B cell (primary cell): ENCODE measurements at regions not wholly inside any gene's neighbourhood (a gene's known extent, or its start where the extent isn't known, plus 50 kb on each side); places are given as distances from the start of the nearest gene placed in this dataset.

ENCODE experiments used
- ATAC-seq: fragments of 200-7000 bp; cut with Tn5 transposase; one replicate; pipeline ENCODE4 v1.10.0; 2021; ENCODE audit warnings: low read depth, mild to moderate bottlenecking, moderate number of reproducible peaks, moderate library complexity
- CTCF ChIA-PET: fragments of 350-600 bp; sonication (Branson Sonifier 250); formaldehyde crosslinking; loops from one replicate; lab custom pipeline; 2021; ENCODE audit warnings: antibody characterized with exemption, inconsistent platforms; lab: Charles Lee
- POLR2A ChIA-PET: fragments of 350-600 bp; sonication (Branson Sonifier 250); formaldehyde crosslinking; loops from one replicate; lab custom pipeline; 2021; ENCODE audit warnings: antibody characterized with exemption; lab: Charles Lee
- DNase-seq: peaks from one replicate; pipeline ENCODE4 v3.0.0; 2013
- H2AFZ ChIP-seq: 2 replicates; pipeline ENCODE4 v1.6.1; 2012; ENCODE audit warnings: mild to moderate bottlenecking, low read depth, low read length; ENCODE audit not compliant: insufficient read depth, poor library complexity, severe bottlenecking
- H3K27ac ChIP-seq, 2 donors: 1 replicate in 1 of 2; 2 replicates in 1 of 2; pipeline ENCODE4 v1.5.1; 2012 to 2013; ENCODE audit warnings: low read length in 2 of 2, mild to moderate bottlenecking in 2 of 2, moderate library complexity in 1 of 2
- H3K27me3 ChIP-seq, 4 experiments: fragments of 200-600 bp in 1 of 4; sonication (generic) in 1 of 4; replicated peaks in 1 of 4; 1 replicate in 2 of 4; 2 replicates in 2 of 4; pipeline versions ENCODE4 v1.6.1 to v1.7.0; 2013 to 2016; ENCODE audit warnings: low read length in 3 of 4, mild to moderate bottlenecking in 2 of 4, mixed read lengths in 1 of 4, moderate library complexity in 1 of 4; ENCODE audit not compliant: insufficient read depth in 4 of 4, control insufficient read depth in 3 of 4; ENCODE audit errors: control extremely low read depth in 1 of 4
- H3K36me3 ChIP-seq, 2 experiments: replicated peaks in 1 of 2; 1 replicate in 1 of 2; 2 replicates in 1 of 2; pipeline versions ENCODE4 v1.6.1 to v1.7.1; 2013; ENCODE audit warnings: low read length in 1 of 2; ENCODE audit not compliant: insufficient read depth in 2 of 2, control insufficient read depth in 1 of 2; ENCODE audit errors: control extremely low read depth in 1 of 2, extremely low read depth in 1 of 2
- H3K4me1 ChIP-seq, 2 donors: fragments of 200-600 bp in 1 of 2; sonication (generic) in 1 of 2; 1 replicate in 1 of 2; 2 replicates in 1 of 2; pipeline versions ENCODE4 v1.5.1 to v1.6.1; 2013 to 2017; ENCODE audit warnings: low read length in 2 of 2; ENCODE audit not compliant: control insufficient read depth in 2 of 2, insufficient read depth in 2 of 2
- H3K4me2 ChIP-seq: replicated peaks from 2 replicates; pipeline ENCODE3; 2012; ENCODE audit warnings: mild to moderate bottlenecking, low read depth, low read length; ENCODE audit not compliant: poor library complexity, severe bottlenecking
- H3K4me3 ChIP-seq, 5 experiments: fragments of 200-600 bp in 1 of 5; sonication (generic) in 1 of 5; 1 replicate in 3 of 5; 2 replicates in 2 of 5; pipeline versions ENCODE4 v1.5.1 to v1.7.0; 2011 to 2016; ENCODE audit warnings: low read length in 4 of 5, mild to moderate bottlenecking in 4 of 5, low read depth in 2 of 5, control low read depth in 1 of 5, moderate library complexity in 1 of 5; ENCODE audit not compliant: insufficient read depth in 1 of 5; ENCODE audit errors: control extremely low read depth in 1 of 5, extremely low read depth in 1 of 5
- H3K79me2 ChIP-seq: fragments of 200-600 bp; sonication (generic); one replicate; pipeline ENCODE4 v1.6.0; 2016; ENCODE audit warnings: low read length; ENCODE audit not compliant: control insufficient read depth, insufficient read depth
- H3K9ac ChIP-seq: fragments of 200-600 bp; sonication (generic); 2 replicates; pipeline ENCODE4 v1.6.1; 2017; ENCODE audit warnings: mild to moderate bottlenecking, low read length, moderate library complexity
- H3K9me3 ChIP-seq, 3 donors: one replicate each; pipeline versions ENCODE4 v1.6.1 to v1.7.1; 2013; ENCODE audit warnings: low read length in 2 of 3; ENCODE audit not compliant: control insufficient read depth in 2 of 3, insufficient read depth in 1 of 3; ENCODE audit errors: control extremely low read depth in 1 of 3
- H4K20me1 ChIP-seq: 2 replicates; pipeline ENCODE4 v1.6.0; 2012; ENCODE audit warnings: mild to moderate bottlenecking, low read length; ENCODE audit not compliant: insufficient read depth, control insufficient read depth, poor library complexity, severe bottlenecking
- H3K27ac Mint-ChIP-seq: one replicate; pipeline ENCODE4 v1.8.0; 2021; ENCODE audit warnings: mixed read lengths
- H3K27me3 Mint-ChIP-seq: one replicate; pipeline ENCODE4 v1.8.0; 2021; ENCODE audit warnings: mixed read lengths
- H3K4me1 Mint-ChIP-seq: one replicate; pipeline ENCODE4 v1.8.0; 2021; ENCODE audit warnings: mixed read lengths
- H3K4me3 Mint-ChIP-seq: one replicate; pipeline ENCODE4 v1.8.0; 2021; ENCODE audit warnings: mixed read lengths
- H3K9me3 Mint-ChIP-seq: one replicate; pipeline ENCODE4 v1.8.0; 2022; ENCODE audit warnings: mixed read lengths; ENCODE audit not compliant: insufficient read depth
- EZH2 ChIP-seq: IDR thresholded peaks from 2 replicates; pipeline ENCODE4 v1.6.1; 2012; ENCODE audit warnings: borderline replicate concordance, low read depth, mild to moderate bottlenecking, moderate library complexity, low read length; ENCODE audit not compliant: insufficient read depth, poor library complexity, severe bottlenecking
- WGBS: methylation state at CpG from one replicate; pipeline ENCODE4 v1.1.5; 2013; ENCODE audit warnings: missing lambda C conversion rate; ENCODE audit not compliant: insufficient coverage; 5-methylcytosine and 5-hydroxymethylcytosine counted together
- intact Hi-C: fragments of 100-400 bp; cut with micrococcal nuclease; formaldehyde crosslinking; loops from one replicate; pipeline ENCODE4 v1.10.0; 2022
- TF ChIP-seq, protein P1 (sequence below): fragments of 200-600 bp; IDR thresholded peaks from one replicate; pipeline ENCODE4 v1.8.0; 2022; ENCODE audit warnings: antibody characterized with exemption, mild to moderate bottlenecking

DNA sequence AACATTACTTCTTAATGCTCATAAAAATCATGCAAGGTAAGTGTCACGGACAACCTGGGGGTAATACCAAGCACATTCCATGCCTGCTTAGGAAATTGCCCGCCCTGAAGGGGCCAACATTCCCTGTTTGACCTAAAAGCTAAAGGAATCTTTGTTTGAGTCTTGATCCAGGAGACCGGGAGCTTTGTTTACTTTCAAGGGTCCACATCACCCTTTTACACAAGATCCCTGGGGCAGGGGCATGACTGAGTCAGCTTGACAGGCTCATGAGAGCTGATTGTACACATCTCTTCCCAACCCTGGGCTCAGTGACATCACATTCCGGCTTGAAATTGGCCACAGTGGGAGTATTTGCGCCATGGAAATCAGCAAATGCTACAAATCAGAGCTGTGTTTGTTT lies 248.1 kb upstream of the HABP2 start:
- no peaks in the 10 kb centered on the region for H4K20me1 ChIP-seq
- no peaks in the 10 kb centered on the region for H3K27me3 ChIP-seq
- H3K9me3 ChIP-seq = peaks cover 0 to 5% (median 0%) of the 10 kb centered on the region in 3 donors
- Mint-ChIP-seq H3K4me1 (peaks cover 6% of the 10 kb centered on the region), H3K27me3 (no peaks in the 10 kb centered on the region), H3K27ac (no peak overlapping the region), H3K9me3 (no peaks in the 10 kb centered on the region), H3K4me3 (no peak overlapping the region)
- intact Hi-C loops = no loop called here
- H3K4me2 ChIP-seq = no peak overlapping the region
- ChIA-PET CTCF (no interaction called here), POLR2A (no interaction called here)
- H3K36me3 ChIP-seq = no peaks in the 10 kb centered on the region
- H3K79me2 ChIP-seq = no peaks in the 10 kb centered on the region
- TF ChIP-seq, protein P1, sequence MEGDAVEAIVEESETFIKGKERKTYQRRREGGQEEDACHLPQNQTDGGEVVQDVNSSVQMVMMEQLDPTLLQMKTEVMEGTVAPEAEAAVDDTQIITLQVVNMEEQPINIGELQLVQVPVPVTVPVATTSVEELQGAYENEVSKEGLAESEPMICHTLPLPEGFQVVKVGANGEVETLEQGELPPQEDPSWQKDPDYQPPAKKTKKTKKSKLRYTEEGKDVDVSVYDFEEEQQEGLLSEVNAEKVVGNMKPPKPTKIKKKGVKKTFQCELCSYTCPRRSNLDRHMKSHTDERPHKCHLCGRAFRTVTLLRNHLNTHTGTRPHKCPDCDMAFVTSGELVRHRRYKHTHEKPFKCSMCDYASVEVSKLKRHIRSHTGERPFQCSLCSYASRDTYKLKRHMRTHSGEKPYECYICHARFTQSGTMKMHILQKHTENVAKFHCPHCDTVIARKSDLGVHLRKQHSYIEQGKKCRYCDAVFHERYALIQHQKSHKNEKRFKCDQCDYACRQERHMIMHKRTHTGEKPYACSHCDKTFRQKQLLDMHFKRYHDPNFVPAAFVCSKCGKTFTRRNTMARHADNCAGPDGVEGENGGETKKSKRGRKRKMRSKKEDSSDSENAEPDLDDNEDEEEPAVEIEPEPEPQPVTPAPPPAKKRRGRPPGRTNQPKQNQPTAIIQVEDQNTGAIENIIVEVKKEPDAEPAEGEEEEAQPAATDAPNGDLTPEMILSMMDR = no peak
- TF ChIP-seq EZH2 = no peak
- no peak overlapping the region for H3K27ac ChIP-seq
- no peak for DNase-seq
- peaks cover 2 to 14% of the 10 kb centered on the region in 2 donors for H3K4me1 ChIP-seq
- no peak for ATAC-seq
- WGBS = 91% methylated on average over 5 of the region's 5 CpGs
- no peak overlapping the region for H3K4me3 ChIP-seq
- H3K9ac ChIP-seq = no peak overlapping the region
- no peak overlapping the region for H2AFZ ChIP-seq

DNA sequence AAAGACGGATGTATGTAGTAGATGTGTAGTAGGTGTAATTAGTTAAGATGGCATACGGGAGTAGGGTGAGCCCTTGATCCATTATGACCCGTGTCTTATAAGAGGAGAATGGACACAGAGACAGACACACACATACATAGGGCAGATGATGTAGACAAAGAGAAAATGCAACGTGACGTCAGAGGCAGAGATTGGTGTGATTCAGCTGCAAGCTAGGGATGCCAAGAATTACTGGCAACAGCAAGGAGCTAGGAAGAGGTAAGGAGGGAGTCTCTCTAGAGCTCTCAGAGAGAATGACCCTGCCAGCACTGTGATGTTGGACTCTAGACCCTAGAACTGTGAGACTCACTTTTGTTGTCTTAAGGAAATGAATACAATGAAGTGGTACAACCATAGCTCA lies 247.0 kb upstream of the HABP2 start:
- Histone ChIP-seq H3K79me2 (no peaks in the 10 kb centered on the region), H3K9ac (no peak overlapping the region), H3K9me3 (peaks cover 0 to 4% (median 0%) of the 10 kb centered on the region in 3 donors), H3K36me3 (no peaks in the 10 kb centered on the region), H3K27ac (no peak overlapping the region), H4K20me1 (no peaks in the 10 kb centered on the region), H3K4me1 (peaks cover 12 to 13% of the 10 kb centered on the region in 2 donors), H3K27me3 (no peaks in the 10 kb centered on the region), H3K4me2 (no peak overlapping the region), H2AFZ (no peak overlapping the region), H3K4me3 (no peak overlapping the region)
- Mint-ChIP-seq H3K9me3 (no peaks in the 10 kb centered on the region), H3K27me3 (no peaks in the 10 kb centered on the region), H3K4me1 (peaks cover 9% of the 10 kb centered on the region), H3K27ac (no peak overlapping the region), H3K4me3 (no peak overlapping the region)
- WGBS = 100% methylated on average over 5 of the region's 5 CpGs
- TF ChIP-seq, protein P1 = no peak
- TF ChIP-seq EZH2 = no peak
- DNase-seq = no peak
- intact Hi-C loops = no loop called here
- ChIA-PET POLR2A (no interaction called here), CTCF (no interaction called here)
- no peak for ATAC-seq
